DMS 273 (cell line): ENCODE measurements at regions not wholly inside any gene's neighbourhood (a gene's known extent, or its start where the extent isn't known, plus 50 kb on each side); places are given as distances from the start of the nearest gene placed in this dataset.
"Not testable (repeated sequence)": the region's sequence is repeated elsewhere in the genome, so short reads cannot be mapped to it uniquely, and the experiment has no call there.

Source experiments
- DNase-seq: peaks from one replicate; lab custom pipeline; 2025; ENCODE audit not compliant: unreplicated experiment; lab: John Stamatoyannopoulos, UW

DNA sequence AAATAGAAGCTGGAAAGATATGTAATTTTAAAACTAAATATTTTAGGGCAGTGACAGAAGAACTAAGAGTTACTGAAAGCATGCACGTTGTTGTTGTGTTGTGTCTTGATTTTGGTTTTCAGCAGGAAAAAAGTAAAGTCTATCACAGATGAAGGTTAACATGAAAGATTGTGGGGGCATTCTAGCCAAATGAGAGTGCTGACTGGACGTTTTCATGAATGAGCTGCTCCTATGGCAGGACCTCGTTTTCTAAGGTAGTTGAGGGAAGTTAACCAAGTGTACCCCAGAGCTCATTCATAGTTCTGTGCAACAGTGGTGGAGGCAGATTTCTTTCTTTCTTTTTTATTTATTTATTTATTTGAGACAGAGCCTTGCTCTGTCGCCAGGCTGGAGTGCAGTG is 194.6 kb upstream of the IRS2 start:
- DNase-seq: no peak

DNA sequence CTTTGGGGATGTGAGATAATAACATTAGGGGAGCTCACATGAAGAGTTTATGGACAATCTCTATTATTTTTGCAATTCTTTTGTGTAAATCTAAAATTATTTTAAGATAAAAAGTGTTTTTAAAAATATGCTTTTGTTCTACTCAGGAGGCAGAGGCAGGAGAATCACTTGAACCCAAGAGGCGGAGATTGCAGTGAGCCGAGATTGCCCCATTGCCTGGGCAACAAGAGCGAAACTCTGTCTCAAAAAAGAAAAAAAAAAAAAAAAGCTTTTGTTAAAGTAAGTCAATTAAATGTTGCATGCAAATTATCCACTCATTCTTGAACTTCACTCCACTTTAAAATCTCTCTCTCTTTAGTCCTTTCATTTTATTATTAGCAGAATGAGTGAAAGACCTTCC is 193.3 kb upstream of the IRS2 start:
- not testable (repeated sequence) for DNase-seq

DNA sequence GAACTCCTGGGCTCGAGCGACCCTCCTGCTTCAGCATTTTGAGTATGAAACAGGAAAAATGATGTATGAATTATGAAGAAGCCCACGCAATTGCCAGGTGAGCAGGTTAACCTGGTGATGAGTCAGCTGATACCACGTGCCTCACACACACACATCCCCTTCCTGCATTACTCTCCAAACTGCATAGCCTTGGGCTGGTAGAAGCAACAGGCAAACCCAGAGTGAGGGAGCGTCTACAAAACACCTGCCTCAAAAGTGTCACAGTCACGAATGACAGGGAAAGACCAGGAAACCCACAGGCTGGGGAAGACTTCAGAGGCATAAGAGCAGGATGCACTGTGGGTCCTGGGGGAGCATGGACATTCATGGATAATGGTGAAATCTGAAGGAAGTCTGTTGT is 192.8 kb upstream of the IRS2 start:
- DNase-seq: no peak

DNA sequence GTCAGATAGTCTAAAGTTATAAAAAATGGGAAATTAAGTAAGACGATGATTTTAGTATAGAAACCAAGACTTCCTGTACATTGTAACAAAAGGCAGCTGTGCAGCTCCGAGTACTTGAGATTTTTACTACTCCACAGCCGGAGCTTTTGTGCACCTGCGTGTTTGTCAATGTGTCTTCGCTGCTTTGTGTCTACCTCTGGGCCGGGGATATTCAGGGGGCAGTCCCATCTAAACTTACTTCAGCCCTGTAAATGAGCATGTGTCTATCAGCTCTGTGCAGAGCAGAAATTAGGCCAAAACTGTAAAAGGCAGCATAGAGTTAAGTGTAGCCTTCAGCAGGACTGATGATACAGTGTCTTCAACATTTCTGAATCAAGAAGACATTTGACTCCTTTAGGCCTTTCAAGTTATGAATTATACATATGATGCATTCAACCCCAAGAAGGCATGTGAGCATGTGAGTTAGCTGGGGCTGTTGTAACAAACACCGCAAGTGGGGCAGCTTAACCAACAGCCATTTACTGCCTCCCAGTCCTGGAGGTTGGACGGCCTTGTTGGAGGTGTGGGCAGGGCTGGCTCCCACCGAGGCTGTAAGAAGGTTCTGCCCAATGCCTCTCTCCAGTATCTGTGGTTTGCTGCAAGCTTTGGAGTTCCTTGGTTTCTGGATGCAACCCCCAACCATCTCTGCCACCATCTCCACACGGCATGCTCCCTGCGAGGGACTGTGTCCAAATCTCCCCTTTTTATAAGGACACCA is 191.0 kb upstream of the IRS2 start:
- DNase-seq: no peak

DNA sequence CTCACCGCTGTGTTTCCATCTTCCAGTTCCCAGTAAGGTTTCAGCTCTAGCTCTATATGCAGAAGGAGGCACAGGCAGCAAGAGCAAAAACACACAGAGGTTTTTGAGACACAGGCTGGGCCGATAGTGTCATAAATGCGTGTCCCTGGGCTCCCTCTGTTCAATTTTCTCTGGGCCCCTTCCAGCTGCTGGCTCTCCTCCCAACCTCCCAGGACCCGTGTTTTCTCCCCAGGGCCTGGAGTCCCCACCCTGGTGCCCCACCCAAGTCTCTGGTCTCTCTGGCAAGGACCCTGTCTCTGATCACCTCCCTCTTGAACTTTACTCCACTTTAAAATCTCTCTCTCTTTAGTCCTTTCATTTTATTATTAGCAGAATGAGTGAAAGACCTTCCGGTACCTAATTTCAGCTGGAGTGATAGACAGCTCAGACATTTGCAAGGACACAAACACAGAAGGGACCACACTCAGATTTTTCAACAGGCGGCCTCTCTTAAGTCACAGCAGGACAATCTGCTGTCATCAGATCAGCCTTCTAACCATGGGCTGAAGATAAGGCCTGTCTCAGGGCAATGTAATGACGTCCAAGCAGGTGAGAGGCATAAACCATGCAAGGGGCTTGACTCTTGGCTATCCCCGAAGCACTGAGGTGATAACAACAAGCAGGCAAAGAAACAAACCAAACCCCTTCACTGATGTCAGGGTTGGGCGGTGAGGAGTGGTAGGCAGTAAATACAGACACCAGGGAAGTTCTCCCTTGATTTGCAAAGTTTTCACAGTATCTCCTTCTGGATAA is 190.0 kb upstream of the IRS2 start:
- no peak for DNase-seq

DNA sequence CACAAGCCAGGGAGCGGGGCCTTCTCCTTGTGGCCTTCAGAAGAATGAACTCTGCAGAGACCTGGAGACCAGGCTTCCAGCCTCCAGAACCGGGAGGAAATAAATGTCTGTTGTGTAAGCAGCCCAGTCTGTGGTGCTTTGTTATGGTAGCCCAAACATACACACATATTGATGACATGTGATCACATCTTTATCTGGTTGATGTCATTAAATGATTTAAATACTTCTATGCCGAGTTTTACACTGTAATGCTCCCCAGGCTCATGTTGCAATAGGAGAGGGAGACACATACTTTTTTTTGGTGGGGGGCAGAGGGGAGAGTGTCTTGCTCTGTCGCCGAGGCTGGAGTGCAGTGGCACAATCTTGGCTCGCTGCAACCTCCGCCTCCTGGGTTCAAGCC is 188.0 kb upstream of the IRS2 start:
- DNase-seq: no peak

DNA sequence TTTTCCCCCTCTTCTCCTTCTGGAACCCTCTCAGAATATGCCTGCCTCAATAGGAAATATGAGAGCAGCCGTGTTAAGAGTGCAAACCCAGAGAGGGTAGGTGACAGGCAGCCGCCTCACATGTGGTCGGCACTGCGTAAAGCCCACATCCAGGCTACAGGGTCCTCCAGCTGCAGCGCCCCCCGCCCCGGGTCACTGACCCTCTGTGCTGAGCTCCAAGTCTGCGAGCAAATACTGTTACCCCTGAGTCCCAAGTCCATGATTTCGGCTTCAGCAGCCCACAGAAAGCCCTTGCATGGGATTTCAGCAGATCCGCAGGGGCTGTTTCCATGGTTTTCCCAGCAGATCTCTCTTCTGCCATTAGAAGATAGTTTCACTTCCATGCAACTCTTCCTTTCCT is 186.9 kb upstream of the IRS2 start:
- no peak for DNase-seq

DNA sequence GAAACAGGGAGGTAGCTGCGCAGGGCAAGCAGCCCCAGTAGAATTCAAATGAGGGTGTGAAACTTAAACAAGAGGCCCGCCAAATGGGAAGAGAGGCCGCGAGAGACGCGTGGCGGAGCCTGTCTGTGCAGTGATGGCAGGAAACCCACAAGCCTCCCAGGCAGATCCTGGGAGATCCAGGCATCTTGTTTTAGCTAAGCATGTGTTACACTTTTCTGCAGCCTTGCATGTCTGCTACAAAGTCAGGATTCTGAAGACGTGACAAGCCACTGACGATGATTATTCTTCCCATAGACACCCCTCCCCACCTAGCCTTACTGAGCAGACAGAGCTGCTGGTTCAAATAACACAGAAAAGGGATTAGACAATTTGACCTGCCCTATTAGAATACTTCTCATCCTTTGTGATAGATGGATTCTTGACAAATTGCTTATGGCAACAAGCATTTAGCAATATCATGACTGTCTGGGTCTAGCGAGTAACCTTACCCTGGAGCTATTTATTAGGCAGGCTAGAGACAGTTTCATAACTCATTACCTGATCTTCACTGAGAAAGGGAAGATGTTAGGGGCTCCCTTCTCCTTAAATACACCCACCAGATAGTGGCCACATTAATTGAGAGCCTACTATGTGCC is 185.2 kb upstream of the IRS2 start:
- no peak for DNase-seq

DNA sequence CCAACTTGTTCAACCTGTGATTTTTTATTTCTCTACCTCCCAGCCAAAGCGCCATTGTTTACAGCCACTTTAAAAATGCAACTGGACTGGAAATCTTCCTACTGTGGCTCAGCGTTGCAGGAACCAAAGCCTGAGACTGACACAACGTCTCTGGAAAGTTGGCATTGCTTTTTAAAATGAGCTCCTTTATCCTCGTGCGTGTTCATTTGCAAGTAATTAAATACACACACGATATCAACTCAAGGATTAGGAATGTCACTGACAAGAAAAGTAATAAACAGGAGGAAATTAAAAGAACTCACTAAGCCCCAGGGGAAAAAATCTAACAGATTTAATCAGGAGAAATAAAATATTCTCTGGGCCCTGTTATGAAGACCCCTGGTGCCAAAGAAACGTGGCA is 184.6 kb upstream of the IRS2 start:
- no peak for DNase-seq

DNA sequence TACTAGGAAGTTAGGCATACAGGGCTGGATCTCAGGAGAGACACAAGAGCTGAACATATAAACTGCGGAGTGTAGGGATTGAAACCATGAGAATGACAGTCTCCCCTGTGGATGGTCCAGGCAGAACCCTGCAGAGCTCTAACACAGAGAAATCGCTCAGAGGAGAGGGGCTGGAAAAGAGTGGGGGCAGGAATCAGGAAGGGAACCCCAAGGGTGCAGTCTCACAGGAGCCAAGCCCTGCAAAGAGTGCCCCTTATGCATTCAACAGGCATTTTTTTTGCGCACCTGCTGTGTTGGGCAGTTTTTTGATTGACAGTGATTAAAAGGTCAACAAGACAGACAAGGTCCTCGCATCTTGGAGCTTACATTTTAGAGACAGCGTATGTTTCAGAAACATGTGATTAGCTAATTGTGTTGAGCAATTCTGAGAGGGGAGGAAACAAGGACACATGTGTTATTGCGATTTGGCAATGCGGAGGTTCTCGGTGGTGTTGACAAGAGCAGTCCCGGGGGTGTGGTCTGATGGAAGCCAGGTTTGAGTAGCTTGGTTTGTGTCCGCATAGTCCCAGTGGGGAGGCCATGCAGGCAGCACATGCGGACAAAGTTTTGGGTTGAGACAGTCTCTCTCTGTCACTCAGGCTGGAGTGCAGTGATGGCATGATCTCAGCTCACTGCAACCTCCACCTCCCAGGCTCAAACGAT is 182.6 kb upstream of the IRS2 start:
- DNase-seq: no peak

DNA sequence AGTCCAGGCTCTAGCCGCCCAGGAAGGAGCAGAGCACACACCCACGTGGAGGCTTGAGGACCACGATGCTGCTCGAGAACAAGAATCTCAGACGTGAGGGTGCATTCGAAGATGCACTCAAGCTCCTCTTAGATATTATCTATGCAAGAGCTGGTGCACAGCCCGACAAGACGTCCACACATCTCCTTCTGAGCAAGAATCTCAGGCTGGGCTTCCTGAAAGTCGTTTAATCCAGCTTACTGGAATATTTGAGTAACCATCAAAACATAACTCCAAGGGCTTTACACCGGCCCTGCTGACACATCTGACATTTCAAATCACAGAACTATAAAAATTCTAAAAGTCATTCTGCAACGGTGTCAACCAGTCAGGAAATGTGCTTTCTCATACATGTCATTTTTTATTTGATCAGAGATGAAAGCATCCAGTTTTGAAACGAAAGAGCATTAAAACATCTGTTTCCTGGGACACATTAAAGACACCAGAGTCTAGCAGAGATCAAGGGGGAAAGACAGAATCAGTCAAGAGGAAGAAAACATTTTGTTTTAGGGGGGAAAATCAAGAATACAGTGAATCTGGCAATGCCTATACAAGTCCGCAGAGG is 177.7 kb upstream of the IRS2 start:
- no peak for DNase-seq

DNA sequence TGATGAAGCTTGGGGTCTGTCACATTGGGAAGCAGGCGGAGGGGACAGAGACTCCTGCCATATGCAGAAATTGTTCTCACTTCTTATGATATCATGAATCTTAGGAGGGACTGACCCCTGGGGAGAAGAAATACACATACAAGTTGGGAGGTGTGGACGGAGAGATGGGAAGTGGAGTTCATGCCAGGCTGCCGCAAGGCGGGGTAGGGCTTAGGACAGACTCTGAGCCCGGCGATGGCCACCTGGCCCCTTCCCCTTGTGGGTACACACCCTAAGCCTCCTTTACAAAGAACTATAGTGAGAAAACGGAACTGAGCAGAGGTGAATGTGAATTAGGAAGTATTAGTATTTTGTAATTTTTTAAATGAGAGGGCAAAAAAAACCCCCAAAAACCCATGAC is 177.0 kb upstream of the IRS2 start:
- DNase-seq: no peak

DNA sequence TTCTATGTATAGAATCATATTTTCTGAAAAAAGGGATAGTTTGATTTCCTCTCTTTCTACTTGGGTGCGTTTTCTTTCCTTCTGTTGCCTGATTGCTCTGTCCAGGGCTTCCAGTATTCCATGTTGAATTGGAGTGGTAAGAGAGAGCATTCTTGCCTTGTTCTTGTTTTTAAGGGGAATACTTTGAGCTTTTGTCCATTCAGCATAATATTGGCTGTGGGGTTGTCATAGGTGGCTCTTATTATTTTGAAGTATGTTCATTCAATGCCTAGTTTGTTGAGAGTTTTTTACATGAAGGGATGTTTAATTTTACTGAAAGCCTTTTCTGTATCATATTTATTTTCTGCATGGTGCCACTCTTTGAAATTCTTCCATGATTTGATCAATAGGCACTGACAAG is 173.5 kb upstream of the IRS2 start:
- no peak for DNase-seq

DNA sequence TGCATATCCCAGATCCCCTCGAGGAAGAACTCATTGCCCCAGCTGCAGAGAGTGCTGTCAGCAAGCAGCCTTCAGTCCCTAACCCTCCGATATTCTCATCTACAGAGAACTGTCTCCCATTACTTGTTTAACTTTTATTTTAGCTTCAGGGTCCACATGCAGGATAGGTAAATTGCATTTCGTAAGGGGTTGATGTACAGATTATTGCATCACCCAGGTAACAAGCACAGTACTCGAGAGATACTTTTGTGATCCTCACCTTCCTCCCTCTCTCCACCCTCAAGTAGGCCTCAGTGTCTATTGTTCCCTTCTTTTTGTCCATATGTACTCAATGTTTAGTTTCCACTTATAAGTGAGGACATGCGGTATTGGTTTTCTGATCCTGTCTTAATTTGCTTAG is 171.5 kb upstream of the IRS2 start:
- DNase-seq: no peak

DNA sequence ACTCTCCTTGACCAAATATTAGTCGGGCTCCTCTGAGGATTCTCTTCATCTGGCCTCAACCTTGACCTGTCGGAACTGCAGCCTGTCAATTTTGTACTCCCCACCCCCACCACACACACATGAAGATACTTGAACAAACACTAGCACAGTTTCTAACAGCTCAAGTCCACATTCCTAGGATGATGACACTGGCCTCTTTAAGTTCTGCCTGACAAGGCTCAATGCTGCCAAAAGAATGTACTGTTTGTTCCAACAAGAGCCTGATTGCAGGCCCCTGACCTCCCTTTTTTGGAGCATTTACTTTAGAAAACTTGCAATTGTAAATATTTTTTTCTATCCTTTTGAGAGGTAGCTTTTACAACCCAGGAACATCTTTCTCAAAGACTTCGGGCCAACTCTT is 169.2 kb upstream of the IRS2 start:
- DNase-seq: no peak

DNA sequence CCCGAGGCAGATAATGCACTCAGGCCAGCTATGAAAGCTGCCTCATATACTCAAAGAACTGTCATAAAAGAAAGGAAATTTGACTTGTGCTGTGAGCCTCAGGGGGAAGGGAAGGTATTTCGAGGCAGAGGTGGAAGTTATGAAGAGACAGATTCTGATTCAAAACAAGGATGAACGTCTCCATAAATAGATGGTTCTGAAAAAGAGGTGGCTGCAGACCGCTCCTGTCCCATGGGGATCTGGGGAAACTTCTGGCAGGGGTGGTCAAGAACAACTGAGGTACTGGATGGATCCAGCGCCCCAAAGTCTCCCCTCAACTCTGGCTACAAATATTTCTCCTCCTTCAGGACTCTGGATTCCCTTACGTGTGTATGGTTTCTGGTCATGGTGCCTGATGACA is 168.1 kb upstream of the IRS2 start:
- no peak for DNase-seq

DNA sequence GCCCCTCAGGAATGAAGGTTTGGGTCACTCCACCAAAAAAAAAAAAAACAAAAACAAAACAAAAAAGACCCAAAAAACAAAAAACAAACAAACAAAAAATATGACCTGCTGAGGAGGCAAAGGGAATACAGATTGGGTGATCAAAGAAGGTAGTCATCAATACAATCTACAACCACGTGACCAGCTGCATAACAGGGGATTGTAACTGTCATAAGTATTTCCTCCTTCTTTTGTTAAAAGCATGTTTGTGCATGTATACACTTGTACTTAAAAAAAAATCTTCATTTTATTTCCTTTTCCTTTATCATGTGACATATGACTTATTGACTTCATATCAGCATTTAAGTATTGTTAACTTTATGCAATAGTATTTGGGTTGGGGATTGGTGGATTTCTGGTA is 165.1 kb upstream of the IRS2 start:
- DNase-seq: no peak

DNA sequence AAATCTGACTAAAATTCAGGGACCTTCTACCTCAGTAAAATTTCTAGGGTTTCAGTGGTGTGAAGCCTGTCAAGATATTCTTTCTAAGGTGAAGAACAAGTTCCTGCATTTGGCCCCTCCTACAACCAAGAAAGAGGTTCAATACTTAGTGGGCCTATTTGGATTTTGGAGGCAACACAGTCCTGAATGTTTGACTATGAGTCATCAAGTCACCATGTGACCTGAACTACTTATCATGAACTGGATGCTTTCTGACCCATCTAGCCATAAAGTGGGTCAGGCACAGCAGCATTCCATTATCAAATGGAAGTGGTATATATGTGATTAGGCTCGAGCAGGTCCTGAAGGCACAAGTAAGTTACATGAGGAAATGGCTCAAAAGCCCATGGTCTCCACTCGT is 163.0 kb upstream of the IRS2 start:
- DNase-seq: no peak

DNA sequence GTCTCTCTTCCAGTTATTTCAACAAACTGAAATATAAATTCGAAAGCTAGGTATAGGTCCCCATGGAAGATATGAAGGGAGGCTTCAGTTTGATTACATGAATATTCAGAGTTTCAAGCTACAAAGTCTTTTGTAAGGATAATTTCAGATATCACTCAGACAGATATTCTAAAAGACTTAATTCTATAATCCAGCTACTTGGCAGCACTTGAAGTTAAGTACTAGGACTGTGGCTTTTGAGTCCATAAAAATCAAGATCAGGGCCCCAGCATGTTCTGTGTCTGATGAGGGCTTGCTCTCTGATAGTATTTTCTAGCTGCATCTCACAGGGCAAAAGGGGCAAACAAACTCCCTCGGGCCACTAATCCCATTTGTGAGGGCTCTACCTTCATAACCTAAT is 160.6 kb upstream of the IRS2 start:
- DNase-seq: no peak

DNA sequence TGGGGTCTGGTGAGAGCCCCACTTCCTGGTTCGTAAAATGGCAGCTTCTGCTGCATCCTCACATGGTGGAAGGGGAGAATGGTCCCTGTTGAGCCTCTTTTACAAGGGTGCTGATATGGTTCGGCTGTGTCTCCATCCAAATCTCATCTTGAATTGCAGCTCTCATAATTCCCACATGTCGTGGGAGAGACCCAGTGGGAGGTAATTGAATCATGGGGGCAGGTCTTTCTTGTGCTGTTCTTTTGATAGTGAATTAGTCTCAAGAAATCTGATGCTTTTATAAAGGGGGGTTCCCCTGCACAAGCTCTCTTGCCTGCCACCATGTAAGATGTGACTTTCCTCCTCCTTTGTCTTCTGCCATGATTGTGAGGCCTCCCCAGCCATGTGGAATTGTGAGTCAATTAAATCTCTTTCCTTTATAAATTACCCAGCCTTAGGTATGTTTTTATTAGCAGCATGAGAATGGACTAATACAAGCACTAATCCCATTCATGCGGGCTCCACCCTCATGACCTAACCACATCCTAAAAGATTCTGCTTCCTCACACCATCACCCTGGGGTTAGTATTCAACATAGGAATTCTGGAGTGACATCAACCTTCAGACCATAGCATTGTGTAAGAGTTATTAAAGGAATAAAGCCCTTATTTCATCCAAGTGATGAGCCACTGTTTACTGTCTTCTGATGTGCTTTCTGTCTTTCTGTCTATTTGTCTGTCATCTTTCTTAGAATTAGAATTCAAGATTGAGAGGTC is 159.0 kb upstream of the IRS2 start:
- DNase-seq: no peak

DNA sequence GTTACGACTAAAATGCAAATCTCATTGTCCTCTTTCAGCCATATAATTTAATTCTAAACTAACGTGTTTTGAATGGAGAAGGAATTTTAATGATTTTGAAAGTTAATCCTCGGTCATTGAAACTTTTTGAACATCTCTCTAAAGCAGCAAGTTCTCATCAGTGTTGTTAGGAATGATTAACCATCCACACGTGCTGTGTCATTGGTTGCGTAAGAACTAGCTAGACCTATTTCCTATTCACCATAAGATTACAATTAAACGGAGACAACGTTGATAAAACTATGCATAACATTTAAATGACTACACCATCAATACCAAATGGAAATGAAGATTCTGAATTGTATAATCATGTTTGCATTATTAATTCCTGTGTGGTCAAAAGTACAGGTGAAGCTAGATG is 155.6 kb upstream of the IRS2 start:
- DNase-seq: no peak
